ENCODE measurements at regions not wholly inside any gene's neighbourhood (a gene's known extent, or its start where the extent isn't known, plus 50 kb on each side); places are given as distances from the start of the nearest gene placed in this dataset.

- no peak for DNase-seq (ENCODE audit: low spot score)
- no peak for FAIRE-seq
Observed at GRCh38 chr11:70756341-70756740, 358.0 kb downstream of the CTTN start.

GRCh38 chr11:70756756-70757155 is 358.4 kb downstream of the CTTN start:
- FAIRE-seq (no peak), DNase-seq (ENCODE audit: low spot score) (no peak)

- DNase-seq (ENCODE audit: low spot score) (no peak), FAIRE-seq (no peak)
Observed at GRCh38 chr11:70757241-70757640, 358.9 kb downstream of the CTTN start.

- DNase-seq (ENCODE audit: low spot score) (no peak), FAIRE-seq (no peak)
Observed at GRCh38 chr11:70758206-70758605, 359.9 kb downstream of the CTTN start.

- no peak for FAIRE-seq
- DNase-seq (ENCODE audit: low spot score) = no peak
Observed at GRCh38 chr11:70759846-70760245, 361.5 kb downstream of the CTTN start.

GRCh38 chr11:70760416-70761020 is 362.2 kb downstream of the CTTN start:
- no peak for FAIRE-seq

GRCh38 chr11:70761094-70761907 is 363.0 kb downstream of the CTTN start:
- FAIRE-seq = no peak
- DNase-seq (ENCODE audit: low spot score) = no peak

More at GRCh38 chr11:70760416-70761020, 362.2 kb downstream of the CTTN start:
- DNase-seq (ENCODE audit: low spot score) = no peak

- FAIRE-seq = no peak
- no peak for DNase-seq (ENCODE audit: low spot score)
Observed at GRCh38 chr11:70761908-70762337, 363.6 kb downstream of the CTTN start.

- FAIRE-seq (no peak), DNase-seq (ENCODE audit: low spot score) (no peak)
Observed at GRCh38 chr11:70762810-70763209, 364.5 kb downstream of the CTTN start.

- FAIRE-seq = no peak
- no peak for DNase-seq (ENCODE audit: low spot score)
Observed at GRCh38 chr11:70763606-70764005, 365.3 kb downstream of the CTTN start.

- DNase-seq (ENCODE audit: low spot score) (no peak), FAIRE-seq (peak; percentile 50)
Observed at GRCh38 chr11:70764356-70764905, 366.1 kb downstream of the CTTN start.

- DNase-seq (ENCODE audit: low spot score) = no peak
- no peak for FAIRE-seq
Observed at GRCh38 chr11:70766901-70767300, 368.6 kb downstream of the CTTN start.

- no peak for FAIRE-seq
- no peak for DNase-seq (ENCODE audit: low spot score)
Observed at GRCh38 chr11:70768346-70769095, 370.2 kb downstream of the CTTN start.

GRCh38 chr11:70769106-70769505 is 370.8 kb downstream of the CTTN start:
- DNase-seq (ENCODE audit: low spot score) = no peak
- FAIRE-seq = no peak

- no peak for DNase-seq (ENCODE audit: low spot score)
- peak; percentile 86 for FAIRE-seq
Observed at GRCh38 chr11:70769521-70769920, 371.2 kb downstream of the CTTN start.

GRCh38 chr11:70771099-70771885 is 373.0 kb downstream of the CTTN start:
- DNase-seq (ENCODE audit: low spot score) (no peak), FAIRE-seq (no peak)

GRCh38 chr11:70772950-70773349 is 374.6 kb downstream of the CTTN start:
- no peak for FAIRE-seq

GRCh38 chr11:70775386-70776075 is 377.2 kb downstream of the CTTN start:
- FAIRE-seq (no peak), DNase-seq (ENCODE audit: low spot score) (no peak)

More at GRCh38 chr11:70772950-70773349, 374.6 kb downstream of the CTTN start:
- DNase-seq (ENCODE audit: low spot score) = no peak

GRCh38 chr11:70776914-70777532 is 378.7 kb downstream of the CTTN start:
- DNase-seq (ENCODE audit: low spot score) = no peak
- FAIRE-seq = peak; percentile 93

GRCh38 chr11:70778883-70779282 is 380.6 kb downstream of the CTTN start:
- no peak for DNase-seq (ENCODE audit: low spot score)
- FAIRE-seq = no peak
